ENCODE measurements at regions not wholly inside any gene's neighbourhood (a gene's known extent, or its start where the extent isn't known, plus 50 kb on each side); places are given as distances from the start of the nearest gene placed in this dataset.

DNA sequence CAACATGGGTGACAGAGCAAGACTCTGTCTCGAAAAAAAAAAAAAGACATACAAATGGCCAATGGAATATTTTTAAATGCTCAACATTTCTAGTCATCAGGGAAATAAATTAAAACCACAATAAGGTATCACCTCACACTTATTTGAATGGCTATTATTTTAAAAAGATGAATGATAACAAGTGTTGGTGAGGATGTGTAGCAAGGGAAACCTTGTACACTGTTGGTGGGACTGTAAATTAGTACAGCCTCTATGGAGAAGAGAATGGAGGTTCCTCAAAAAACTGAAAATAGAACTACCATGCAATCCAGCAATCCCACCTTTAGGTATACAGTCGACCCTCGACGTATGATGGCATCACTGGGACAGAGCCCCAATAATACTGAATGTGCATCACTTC lies 65.4 kb upstream of the DIP2C start:
- DNase-seq (no peak), FAIRE-seq (no peak)
- Histone ChIP-seq H3K36me3 (ENCODE audit: control insufficient read depth in 2 of 3, insufficient read depth in 3 of 3, low read length in 3 of 3) (no peaks in the 10 kb centered on the region), H3K4me3 (ENCODE audit: low read length in 3 of 3) (no peak overlapping the region), H3K4me1 (ENCODE audit: control insufficient read depth in 2 of 3, insufficient read depth in 2 of 3, low read depth in 1 of 3, low read length in 3 of 3) (no peaks in the 10 kb centered on the region), H3K9ac (ENCODE audit: low read length in 3 of 3) (no peak overlapping the region), H3K9me3 (ENCODE audit: control insufficient read depth in 2 of 3, insufficient read depth in 1 of 3, low read length in 3 of 3) (peaks cover 0 to 2% (median 0%) of the 10 kb centered on the region in 3 donors), H3K27me3 (ENCODE audit: control insufficient read depth, insufficient read depth, low read length) (no peaks in the 10 kb centered on the region), H3K27ac (ENCODE audit: low read depth in 2 of 2, low read length in 2 of 2) (no peak overlapping the region)
- TF ChIP-seq, protein P1, sequence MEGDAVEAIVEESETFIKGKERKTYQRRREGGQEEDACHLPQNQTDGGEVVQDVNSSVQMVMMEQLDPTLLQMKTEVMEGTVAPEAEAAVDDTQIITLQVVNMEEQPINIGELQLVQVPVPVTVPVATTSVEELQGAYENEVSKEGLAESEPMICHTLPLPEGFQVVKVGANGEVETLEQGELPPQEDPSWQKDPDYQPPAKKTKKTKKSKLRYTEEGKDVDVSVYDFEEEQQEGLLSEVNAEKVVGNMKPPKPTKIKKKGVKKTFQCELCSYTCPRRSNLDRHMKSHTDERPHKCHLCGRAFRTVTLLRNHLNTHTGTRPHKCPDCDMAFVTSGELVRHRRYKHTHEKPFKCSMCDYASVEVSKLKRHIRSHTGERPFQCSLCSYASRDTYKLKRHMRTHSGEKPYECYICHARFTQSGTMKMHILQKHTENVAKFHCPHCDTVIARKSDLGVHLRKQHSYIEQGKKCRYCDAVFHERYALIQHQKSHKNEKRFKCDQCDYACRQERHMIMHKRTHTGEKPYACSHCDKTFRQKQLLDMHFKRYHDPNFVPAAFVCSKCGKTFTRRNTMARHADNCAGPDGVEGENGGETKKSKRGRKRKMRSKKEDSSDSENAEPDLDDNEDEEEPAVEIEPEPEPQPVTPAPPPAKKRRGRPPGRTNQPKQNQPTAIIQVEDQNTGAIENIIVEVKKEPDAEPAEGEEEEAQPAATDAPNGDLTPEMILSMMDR (IDR thresholded peaks at IDR 0.05; ENCODE audit: borderline replicate concordance, extremely low read depth, insufficient read depth), result no peak
- intact Hi-C loops (cut with DNase I), result no loop called here

DNA sequence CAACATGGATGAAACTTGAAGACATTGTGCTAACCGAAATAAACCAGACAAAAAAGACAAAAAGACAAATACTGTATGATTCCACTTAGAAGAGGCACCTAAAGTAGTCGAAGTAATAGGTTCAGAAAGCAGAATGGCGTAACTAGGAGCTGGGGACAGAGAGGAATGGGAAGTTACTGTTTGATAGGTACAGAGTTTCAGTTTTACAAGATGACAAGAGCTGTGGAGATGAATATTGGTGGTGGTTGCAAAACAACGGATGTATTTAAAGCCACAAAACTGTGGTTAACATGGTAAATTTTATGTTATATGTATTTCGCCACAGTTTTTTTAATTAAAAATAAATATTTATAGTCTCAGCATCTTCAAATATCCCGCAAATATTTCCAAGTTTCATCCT lies 64.1 kb upstream of the DIP2C start:
- Histone ChIP-seq H3K27ac (ENCODE audit: low read depth in 2 of 2, low read length in 2 of 2) (no peak overlapping the region), H3K36me3 (ENCODE audit: control insufficient read depth in 2 of 3, insufficient read depth in 3 of 3, low read length in 3 of 3) (no peaks in the 10 kb centered on the region), H3K9me3 (ENCODE audit: control insufficient read depth in 2 of 3, insufficient read depth in 1 of 3, low read length in 3 of 3) (peaks cover 0 to 2% (median 0%) of the 10 kb centered on the region in 3 donors), H3K4me1 (ENCODE audit: control insufficient read depth in 2 of 3, insufficient read depth in 2 of 3, low read depth in 1 of 3, low read length in 3 of 3) (no peaks in the 10 kb centered on the region), H3K27me3 (ENCODE audit: control insufficient read depth, insufficient read depth, low read length) (no peaks in the 10 kb centered on the region), H3K9ac (ENCODE audit: low read length in 3 of 3) (no peak overlapping the region), H3K4me3 (ENCODE audit: low read length in 3 of 3) (no peak overlapping the region)
- TF ChIP-seq, protein P1 (IDR thresholded peaks at IDR 0.05; ENCODE audit: borderline replicate concordance, extremely low read depth, insufficient read depth), result no peak
- no peak for DNase-seq
- FAIRE-seq, result no peak
- intact Hi-C loops (cut with DNase I), result no loop called here

DNA sequence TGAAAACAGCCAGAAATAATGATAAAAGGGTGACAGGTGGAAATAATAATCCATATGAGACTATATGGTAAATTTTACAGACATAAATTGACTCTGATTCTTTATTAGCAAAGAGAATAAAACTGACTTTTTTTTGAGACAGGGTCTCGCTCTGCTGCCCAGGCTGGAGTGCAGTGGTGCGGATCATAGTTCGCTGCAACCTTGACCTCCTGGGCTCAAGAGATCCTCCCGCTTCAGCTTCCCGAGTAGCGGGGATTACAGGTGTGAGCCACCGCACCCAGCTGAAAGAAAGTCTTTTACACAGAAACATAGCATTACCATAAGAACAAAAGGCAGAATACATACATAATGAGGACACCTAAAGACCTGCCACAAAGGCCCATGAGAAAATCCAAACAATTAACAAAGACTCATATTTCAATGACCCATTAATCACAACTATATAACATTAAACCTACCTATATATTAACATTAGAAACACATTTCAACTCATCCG lies 51.5 kb upstream of the DIP2C start:
- H3K27ac ChIP-seq (ENCODE audit: low read depth in 2 of 2, low read length in 2 of 2), result no peak overlapping the region
- no peaks in the 10 kb centered on the region for H3K36me3 ChIP-seq (ENCODE audit: control insufficient read depth in 2 of 3, insufficient read depth in 3 of 3, low read length in 3 of 3)
- H3K4me3 ChIP-seq (ENCODE audit: low read length in 3 of 3), result no peak overlapping the region
- TF ChIP-seq, protein P1 (IDR thresholded peaks at IDR 0.05; ENCODE audit: borderline replicate concordance, extremely low read depth, insufficient read depth), result no peak
- DNase-seq (no peak), FAIRE-seq (no peak)
- no peaks in the 10 kb centered on the region for H3K27me3 ChIP-seq (ENCODE audit: control insufficient read depth, insufficient read depth, low read length)
- intact Hi-C loops (cut with DNase I), result no loop called here
- no peak overlapping the region for H3K9ac ChIP-seq (ENCODE audit: low read length in 3 of 3)
- H3K4me1 ChIP-seq (ENCODE audit: control insufficient read depth in 2 of 3, insufficient read depth in 2 of 3, low read depth in 1 of 3, low read length in 3 of 3), result no peaks in the 10 kb centered on the region
- H3K9me3 ChIP-seq (ENCODE audit: control insufficient read depth in 2 of 3, insufficient read depth in 1 of 3, low read length in 3 of 3), result no peaks in the 10 kb centered on the region

DNA sequence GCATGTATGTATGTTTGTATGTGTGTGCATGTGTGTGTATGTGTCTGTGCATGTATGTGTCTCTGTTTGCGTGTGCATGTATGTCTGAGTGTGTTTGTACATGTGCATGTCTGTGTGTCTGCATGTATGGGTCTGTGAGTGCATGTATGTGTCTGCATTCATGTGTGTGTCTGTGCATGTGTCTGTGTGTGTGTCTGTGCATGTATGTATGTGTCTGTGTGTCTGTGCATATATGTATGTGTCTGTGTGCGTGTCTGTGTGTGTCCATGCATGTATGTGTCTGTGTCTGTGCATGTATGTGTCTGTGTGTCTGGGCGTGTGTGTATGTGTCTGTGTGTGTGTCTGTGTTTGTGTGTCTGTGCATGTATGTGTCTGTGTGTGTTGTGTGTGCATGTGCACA lies 49.9 kb upstream of the DIP2C start:
- DNase-seq (no peak), FAIRE-seq (no peak)
- Histone ChIP-seq H3K4me1 (ENCODE audit: control insufficient read depth in 2 of 3, insufficient read depth in 2 of 3, low read depth in 1 of 3, low read length in 3 of 3) (no peaks in the 10 kb centered on the region), H3K9me3 (ENCODE audit: control insufficient read depth in 2 of 3, insufficient read depth in 1 of 3, low read length in 3 of 3) (no peaks in the 10 kb centered on the region), H3K27me3 (ENCODE audit: control insufficient read depth, insufficient read depth, low read length) (no peaks in the 10 kb centered on the region), H3K9ac (ENCODE audit: low read length in 3 of 3) (no peak overlapping the region), H3K36me3 (ENCODE audit: control insufficient read depth in 2 of 3, insufficient read depth in 3 of 3, low read length in 3 of 3) (no peaks in the 10 kb centered on the region), H3K27ac (ENCODE audit: low read depth in 2 of 2, low read length in 2 of 2) (no peak overlapping the region), H3K4me3 (ENCODE audit: low read length in 3 of 3) (peak overlapping the region in 1 of 3 donors; percentile 4)
- intact Hi-C loops (cut with DNase I), result no loop called here
- TF ChIP-seq, protein P1 (IDR thresholded peaks at IDR 0.05; ENCODE audit: borderline replicate concordance, extremely low read depth, insufficient read depth), result no peak

All from kidney (tissue), 13 donors.